ENCODE measurements at regions not wholly inside any gene's neighbourhood (a gene's known extent, or its start where the extent isn't known, plus 50 kb on each side); places are given as distances from the start of the nearest gene placed in this dataset.

DNA sequence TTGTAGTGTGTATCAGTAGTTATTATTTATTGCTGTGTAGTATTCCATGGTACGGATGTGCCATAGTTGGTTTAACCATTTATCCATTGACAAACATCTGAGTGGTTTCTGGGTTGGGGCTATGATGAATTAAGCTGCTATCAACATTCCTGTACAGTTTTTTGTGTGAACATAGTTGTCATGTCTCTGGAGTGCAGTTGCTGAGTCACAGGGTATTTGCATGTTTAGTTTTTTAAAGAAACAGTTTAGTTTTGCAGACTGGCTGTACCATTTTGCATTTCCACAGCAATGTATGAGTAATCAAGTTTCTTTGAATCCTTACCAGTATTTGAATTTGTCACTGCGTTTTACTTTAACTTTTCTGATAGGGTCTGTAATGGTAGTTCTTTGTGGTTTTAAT lies 516.7 kb upstream of the CELF2 start:
- TF ChIP-seq, protein P1, sequence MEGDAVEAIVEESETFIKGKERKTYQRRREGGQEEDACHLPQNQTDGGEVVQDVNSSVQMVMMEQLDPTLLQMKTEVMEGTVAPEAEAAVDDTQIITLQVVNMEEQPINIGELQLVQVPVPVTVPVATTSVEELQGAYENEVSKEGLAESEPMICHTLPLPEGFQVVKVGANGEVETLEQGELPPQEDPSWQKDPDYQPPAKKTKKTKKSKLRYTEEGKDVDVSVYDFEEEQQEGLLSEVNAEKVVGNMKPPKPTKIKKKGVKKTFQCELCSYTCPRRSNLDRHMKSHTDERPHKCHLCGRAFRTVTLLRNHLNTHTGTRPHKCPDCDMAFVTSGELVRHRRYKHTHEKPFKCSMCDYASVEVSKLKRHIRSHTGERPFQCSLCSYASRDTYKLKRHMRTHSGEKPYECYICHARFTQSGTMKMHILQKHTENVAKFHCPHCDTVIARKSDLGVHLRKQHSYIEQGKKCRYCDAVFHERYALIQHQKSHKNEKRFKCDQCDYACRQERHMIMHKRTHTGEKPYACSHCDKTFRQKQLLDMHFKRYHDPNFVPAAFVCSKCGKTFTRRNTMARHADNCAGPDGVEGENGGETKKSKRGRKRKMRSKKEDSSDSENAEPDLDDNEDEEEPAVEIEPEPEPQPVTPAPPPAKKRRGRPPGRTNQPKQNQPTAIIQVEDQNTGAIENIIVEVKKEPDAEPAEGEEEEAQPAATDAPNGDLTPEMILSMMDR (IDR thresholded peaks at IDR 0.05), result no peak
- TF ChIP-seq POLR2A (IDR thresholded peaks at IDR 0.05), result no peak
- TF ChIP-seq POLR2AphosphoS5 (IDR thresholded peaks at IDR 0.05), result no peak
